Sigmoid colon (tissue), 6 donors: ENCODE measurements at regions not wholly inside any gene's neighbourhood (a gene's known extent, or its start where the extent isn't known, plus 50 kb on each side); places are given as distances from the start of the nearest gene placed in this dataset.
A peak's percentile ranks its signal among the peaks of the same experiment; 100 is the strongest.

Experiments
- DNase-seq: peaks from one replicate; pipeline ENCODE4 v3.0.0-alpha.2; 2019
- H3K27ac ChIP-seq, 4 donors: fragments of 200-600 bp; sonication (generic); one replicate each; pipeline ENCODE4 v1.5.1; 2016 to 2019; ENCODE audit warnings: mild to moderate bottlenecking in 1 of 4
- H3K27me3 ChIP-seq, 3 donors: fragments of 200-600 bp; sonication (generic); one replicate each; pipeline ENCODE4 v1.5.1; 2019; ENCODE audit warnings: mild to moderate bottlenecking in 1 of 3
- H3K36me3 ChIP-seq, 4 donors: fragments of 200-600 bp; sonication (generic); one replicate each; pipeline ENCODE4 v1.5.1; 2016 to 2019
- H3K4me1 ChIP-seq, 4 donors: fragments of 200-600 bp; sonication (generic); one replicate each; pipeline ENCODE4 v1.5.1; 2017 to 2019
- H3K4me3 ChIP-seq, 4 donors: fragments of 200-600 bp; sonication (generic); one replicate each; pipeline ENCODE4 v1.5.1; 2017 to 2019; ENCODE audit warnings: mild to moderate bottlenecking in 2 of 4, moderate library complexity in 1 of 4
- H3K9me3 ChIP-seq, 4 donors: fragments of 200-600 bp in 3 of 4; sonication (generic) in 3 of 4; one replicate each; pipeline versions ENCODE4 v1.5.1 to v1.6.1; 2013 to 2019
- EP300 ChIP-seq, 4 donors: sonication (generic); formaldehyde crosslinking; IDR thresholded peaks; one replicate each; pipeline ENCODE4 v1.6.1; 2017; ENCODE audit warnings: antibody characterized with exemption in 4 of 4
- POLR2A ChIP-seq, 2 donors: fragments of 450-650 bp; IDR thresholded peaks; one replicate each; pipeline ENCODE4 v1.6.1; 2016; ENCODE audit warnings: antibody characterized with exemption in 2 of 2, mild to moderate bottlenecking in 2 of 2, moderate library complexity in 2 of 2
- POLR2AphosphoS5 ChIP-seq, 4 donors: sonication (generic); formaldehyde crosslinking; IDR thresholded peaks; one replicate each; pipeline ENCODE4 v1.6.1; 2017; ENCODE audit warnings: antibody characterized with exemption in 4 of 4
- WGBS, 2 donors: extraction: QIAGEN DNeasy Blood & Tissue Kit; methylation state at CpG; one replicate each; pipeline ENCODE4 v1.1.7; 2013; 5-methylcytosine and 5-hydroxymethylcytosine counted together
- intact Hi-C: fragments of 100-400 bp; cut with DNase I; formaldehyde crosslinking; loops from one replicate; pipeline ENCODE4 v1.15.1; 2023
- TF ChIP-seq, protein P1 (sequence below), 4 experiments: fragments of 450-650 bp in 3 of 4; fragments of 200-600 bp in 1 of 4; IDR thresholded peaks; one replicate each; pipeline ENCODE4 v1.5.1; 2016 to 2019; ENCODE audit warnings: antibody characterized with exemption in 4 of 4, mild to moderate bottlenecking in 3 of 4, moderate library complexity in 2 of 4
- donor health status: healthy with polysubstance abuse.
- donor health status: healthy.

DNA sequence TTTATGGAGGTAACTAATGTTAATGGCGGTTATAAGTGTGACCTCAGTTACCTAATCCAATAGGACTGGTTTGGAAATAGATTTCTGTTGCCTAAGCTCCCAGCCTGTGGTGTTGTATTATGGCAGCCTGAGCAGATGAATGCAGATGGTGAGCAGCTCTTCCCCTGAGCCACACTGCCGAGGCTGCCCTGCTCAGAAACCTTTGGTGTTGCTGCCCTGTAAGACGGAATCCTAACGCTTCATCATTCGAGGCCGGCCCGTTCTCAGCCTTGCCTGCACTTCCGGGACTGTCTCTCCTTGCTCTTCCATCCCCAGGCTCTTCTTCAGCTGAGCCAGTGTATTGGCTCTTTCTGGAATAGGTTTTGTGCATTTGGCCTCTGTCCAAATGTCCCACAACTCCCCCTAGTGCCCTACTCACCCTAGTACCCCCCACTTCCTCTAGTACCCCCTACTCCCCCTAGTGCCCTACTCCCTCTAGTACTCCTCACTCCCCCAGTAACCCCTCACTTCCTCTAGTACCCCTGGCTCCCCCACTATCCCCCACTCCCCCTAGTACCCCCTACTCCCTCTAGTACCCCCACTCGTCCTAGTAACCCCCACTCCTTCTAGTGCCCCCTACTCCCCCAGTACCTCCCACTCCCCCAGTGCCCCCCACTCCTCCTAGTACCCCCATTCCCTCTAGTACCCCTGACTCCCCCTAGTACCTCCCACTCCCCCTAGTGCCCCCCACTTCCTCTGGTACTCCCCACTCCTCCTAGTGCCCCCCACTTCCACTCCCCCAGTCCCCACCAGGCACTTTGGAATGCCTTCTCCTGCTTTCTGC is 106.0 kb upstream of the TAF1B start:
- Histone ChIP-seq H3K4me1 (peaks cover 0 to 14% (median 0%) of the 10 kb centered on the region in 4 donors), H3K4me3 (no peak overlapping the region), H3K9me3 (peaks cover 0 to 3% (median 0%) of the 10 kb centered on the region in 4 donors), H3K27me3 (no peaks in the 10 kb centered on the region), H3K27ac (no peak overlapping the region), H3K36me3 (no peaks in the 10 kb centered on the region)
- TF ChIP-seq POLR2AphosphoS5 (IDR thresholded peaks at IDR 0.05) (no peak), POLR2A (IDR thresholded peaks at IDR 0.05) (no peak), EP300 (IDR thresholded peaks at IDR 0.05) (no peak)
- TF ChIP-seq, protein P1, sequence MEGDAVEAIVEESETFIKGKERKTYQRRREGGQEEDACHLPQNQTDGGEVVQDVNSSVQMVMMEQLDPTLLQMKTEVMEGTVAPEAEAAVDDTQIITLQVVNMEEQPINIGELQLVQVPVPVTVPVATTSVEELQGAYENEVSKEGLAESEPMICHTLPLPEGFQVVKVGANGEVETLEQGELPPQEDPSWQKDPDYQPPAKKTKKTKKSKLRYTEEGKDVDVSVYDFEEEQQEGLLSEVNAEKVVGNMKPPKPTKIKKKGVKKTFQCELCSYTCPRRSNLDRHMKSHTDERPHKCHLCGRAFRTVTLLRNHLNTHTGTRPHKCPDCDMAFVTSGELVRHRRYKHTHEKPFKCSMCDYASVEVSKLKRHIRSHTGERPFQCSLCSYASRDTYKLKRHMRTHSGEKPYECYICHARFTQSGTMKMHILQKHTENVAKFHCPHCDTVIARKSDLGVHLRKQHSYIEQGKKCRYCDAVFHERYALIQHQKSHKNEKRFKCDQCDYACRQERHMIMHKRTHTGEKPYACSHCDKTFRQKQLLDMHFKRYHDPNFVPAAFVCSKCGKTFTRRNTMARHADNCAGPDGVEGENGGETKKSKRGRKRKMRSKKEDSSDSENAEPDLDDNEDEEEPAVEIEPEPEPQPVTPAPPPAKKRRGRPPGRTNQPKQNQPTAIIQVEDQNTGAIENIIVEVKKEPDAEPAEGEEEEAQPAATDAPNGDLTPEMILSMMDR (IDR thresholded peaks at IDR 0.05): no peak
- intact Hi-C loops: no loop called here
- WGBS, 2 donors: 70 to 84% methylated on average over 9 of the region's 9 CpGs
- no peak for DNase-seq

DNA sequence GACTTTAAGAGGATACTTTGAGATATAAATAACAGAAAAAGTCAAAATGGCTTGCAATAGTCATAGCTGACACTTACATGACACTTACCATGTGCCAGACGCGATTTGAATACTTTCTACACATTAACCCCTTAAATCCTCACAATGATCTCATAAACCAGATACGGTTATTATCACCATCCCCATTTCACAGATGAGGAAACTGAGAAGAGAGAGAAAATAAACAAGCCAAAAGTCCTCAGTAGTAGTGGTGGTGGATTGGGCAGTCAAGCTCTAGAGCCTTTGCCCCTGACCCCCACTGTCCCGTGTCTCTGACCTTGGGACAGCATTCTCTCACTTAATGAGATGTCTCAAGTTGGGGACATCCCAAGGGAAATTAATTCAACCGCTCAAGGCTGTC is 105.2 kb upstream of the TAF1B start:
- Histone ChIP-seq H3K27ac (no peak overlapping the region), H3K9me3 (peaks cover 0 to 3% (median 0%) of the 10 kb centered on the region in 4 donors), H3K27me3 (no peaks in the 10 kb centered on the region), H3K4me3 (no peak overlapping the region), H3K36me3 (no peaks in the 10 kb centered on the region), H3K4me1 (peaks cover 0 to 14% (median 0%) of the 10 kb centered on the region in 4 donors)
- no peak for DNase-seq
- intact Hi-C loops: no loop called here
- TF ChIP-seq EP300 (IDR thresholded peaks at IDR 0.05): no peak
- no peak for TF ChIP-seq POLR2A (IDR thresholded peaks at IDR 0.05)
- TF ChIP-seq, protein P1 (IDR thresholded peaks at IDR 0.05): no peak
- TF ChIP-seq POLR2AphosphoS5 (IDR thresholded peaks at IDR 0.05): no peak
- WGBS, 2 donors: 54 to 84% methylated on average over 5 of the region's 5 CpGs

DNA sequence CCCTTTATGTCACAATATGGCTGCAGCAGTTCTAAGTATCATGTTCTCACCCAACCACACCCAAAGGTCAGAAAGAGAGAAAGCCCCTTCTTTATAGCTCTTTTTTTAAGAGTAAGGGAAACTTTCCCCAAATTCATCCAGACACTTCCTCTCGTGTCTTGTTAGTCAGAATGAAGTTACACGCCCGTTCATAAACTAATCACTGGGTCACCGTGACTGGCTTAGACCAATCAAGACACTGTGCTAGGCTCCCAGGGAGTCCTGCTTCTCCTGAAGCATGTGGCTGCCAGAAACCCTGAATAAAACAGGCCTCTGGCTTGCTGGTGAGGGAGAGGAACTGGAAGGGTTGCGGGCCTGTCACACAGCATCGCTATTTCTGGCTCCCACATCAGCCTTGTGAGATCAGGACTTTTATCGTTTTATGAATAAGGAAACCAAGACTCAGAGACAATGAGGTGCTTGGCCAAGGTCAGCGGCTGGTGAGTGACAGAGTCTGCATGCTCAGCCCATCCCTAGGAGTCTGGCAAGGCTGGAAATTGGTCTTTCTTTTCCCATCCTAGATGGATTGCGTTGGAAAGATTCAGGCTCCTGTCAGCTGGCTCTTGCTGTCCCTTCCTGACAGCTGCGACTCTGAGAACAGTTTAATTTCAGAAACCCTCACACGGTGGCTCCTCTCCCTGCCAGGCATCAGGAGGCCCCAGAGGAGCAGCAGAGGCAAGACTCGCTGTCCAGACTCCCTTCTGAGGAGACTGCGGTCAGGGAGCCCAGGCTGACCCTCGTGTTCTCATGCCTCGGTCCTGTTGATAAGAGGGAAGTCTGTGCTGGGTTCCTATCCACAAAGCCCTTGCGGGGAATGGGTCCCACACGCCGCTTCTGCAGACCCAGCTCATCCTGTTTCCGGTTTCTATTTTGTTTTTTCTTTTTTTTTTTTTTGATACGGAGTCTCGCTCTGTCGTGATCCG is 104.5 kb upstream of the TAF1B start:
- intact Hi-C loops: no loop called here
- H3K4me1 ChIP-seq: peaks cover 0 to 14% (median 0%) of the 10 kb centered on the region in 4 donors
- H3K4me3 ChIP-seq: peak overlapping the region in 3 of 4 donors; percentile 13 to 47 (median 40)
- peaks cover 0 to 3% (median 0%) of the 10 kb centered on the region in 4 donors for H3K9me3 ChIP-seq
- H3K36me3 ChIP-seq: no peaks in the 10 kb centered on the region
- no peak for DNase-seq
- no peaks in the 10 kb centered on the region for H3K27me3 ChIP-seq
- TF ChIP-seq, protein P1 (IDR thresholded peaks at IDR 0.05): no peak
- no peak for TF ChIP-seq POLR2A (IDR thresholded peaks at IDR 0.05)
- TF ChIP-seq EP300 (IDR thresholded peaks at IDR 0.05): no peak
- no peak for TF ChIP-seq POLR2AphosphoS5 (IDR thresholded peaks at IDR 0.05)
- WGBS, 2 donors: 17 to 32% methylated on average over 23 of the region's 23 CpGs
- H3K27ac ChIP-seq: peak overlapping the region; percentile 39 to 57 (median 45)

DNA sequence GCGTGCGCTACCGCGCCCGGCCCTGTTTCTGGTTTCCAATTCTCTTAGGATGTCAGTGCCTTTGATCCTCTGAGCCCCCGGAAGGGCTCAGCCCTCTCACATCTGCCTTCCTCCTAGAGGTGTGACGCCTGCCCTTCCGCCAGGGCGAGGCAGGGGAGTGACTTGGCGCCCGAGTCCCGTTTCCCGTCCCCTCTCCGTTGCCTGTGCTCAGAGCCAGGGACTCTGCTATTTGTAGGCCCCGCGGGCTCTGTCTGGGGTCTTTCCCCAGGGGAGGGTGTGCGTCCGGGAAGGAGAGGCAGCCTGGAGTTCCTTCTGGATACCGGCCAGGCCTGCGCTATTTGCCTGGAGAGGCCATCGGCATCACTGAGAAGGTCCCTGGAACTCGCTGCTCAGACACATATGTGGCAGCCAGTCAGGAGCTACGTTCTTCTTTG is 103.7 kb upstream of the TAF1B start:
- Histone ChIP-seq H3K27ac (peak overlapping the region; percentile 39 to 57 (median 45)), H3K27me3 (no peaks in the 10 kb centered on the region), H3K36me3 (no peaks in the 10 kb centered on the region), H3K4me3 (peak overlapping the region in 3 of 4 donors; percentile 13 to 47 (median 40)), H3K9me3 (peaks cover 0 to under 1% (median 0%) of the 10 kb centered on the region in 4 donors), H3K4me1 (peaks cover 0 to 14% (median 0%) of the 10 kb centered on the region in 4 donors)
- peak; percentile 83 for DNase-seq
- intact Hi-C loops: no loop called here
- 19 to 34% methylated on average over 23 of the region's 23 CpGs for WGBS, 2 donors
- peak in 2 of 4 donors; percentile 6 to 39 for TF ChIP-seq POLR2AphosphoS5 (IDR thresholded peaks at IDR 0.05)
- no peak for TF ChIP-seq POLR2A (IDR thresholded peaks at IDR 0.05)
